Daoy (cell line): ENCODE measurements at regions not wholly inside any gene's neighbourhood (a gene's known extent, or its start where the extent isn't known, plus 50 kb on each side); places are given as distances from the start of the nearest gene placed in this dataset.

Source experiments
- DNase-seq: peaks from one replicate; pipeline ENCODE4 v3.0.0-alpha.2; 2015; ENCODE audit warnings: low read depth

DNA sequence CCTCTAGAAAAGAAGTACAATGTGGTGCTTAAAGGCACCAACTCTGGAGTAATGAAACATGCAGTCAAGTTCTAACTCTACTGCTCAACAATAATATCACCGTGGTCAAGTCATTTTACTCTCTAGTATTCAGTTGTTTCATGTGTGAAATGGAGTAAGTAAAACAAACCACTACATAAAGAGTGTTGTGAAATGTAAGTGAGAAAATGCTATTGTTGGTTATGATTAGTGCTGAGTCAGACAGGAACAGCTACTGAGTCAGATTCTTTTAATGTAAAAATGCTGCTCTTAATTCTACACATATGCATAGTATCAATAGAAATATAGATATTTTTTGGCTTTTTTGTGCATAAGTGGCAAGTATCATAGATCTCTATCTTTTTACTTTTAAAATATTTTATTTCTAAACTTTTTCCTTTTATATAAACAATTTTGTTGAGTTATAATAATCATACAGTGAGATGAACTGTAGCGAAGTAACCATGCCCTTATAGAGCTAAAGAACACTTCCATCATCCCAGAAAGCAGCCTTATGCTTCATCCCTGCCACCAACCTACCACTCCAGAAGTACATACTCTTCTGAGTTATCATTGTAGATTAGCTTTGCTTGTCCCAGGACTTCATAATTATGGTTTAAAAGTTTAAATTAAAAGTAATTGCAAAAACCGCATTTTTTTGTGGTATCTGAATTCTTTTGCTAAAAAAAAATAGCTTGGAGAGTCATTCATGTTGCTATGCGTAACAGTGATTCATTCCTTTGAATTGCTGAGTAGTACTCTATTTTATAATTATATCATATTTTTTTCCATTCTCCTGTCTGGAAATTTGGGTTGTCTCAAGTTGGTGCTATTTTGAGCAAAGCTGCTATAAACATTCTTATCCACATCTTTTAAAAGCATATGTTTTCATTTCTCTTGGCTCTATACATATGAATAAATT lies 548.2 kb upstream of the CLINT1 start:
- peak; percentile 54 for DNase-seq

GRCh38 chr5:158398360-158399201 lies 539.6 kb upstream of the CLINT1 start:
- DNase-seq, result no peak

GRCh38 chr5:158397278-158397677 lies 538.3 kb upstream of the CLINT1 start:
- DNase-seq, result no peak

GRCh38 chr5:158394102-158394501 lies 535.2 kb upstream of the CLINT1 start:
- no peak for DNase-seq

- no peak for DNase-seq
These were observed 534.5 kb upstream of the CLINT1 start for GRCh38 chr5:158393457-158393856.

GRCh38 chr5:158392753-158393152 lies 533.8 kb upstream of the CLINT1 start:
- no peak for DNase-seq

- peak; percentile 60 for DNase-seq
These were observed 531.6 kb upstream of the CLINT1 start for GRCh38 chr5:158390577-158390976.

DNA sequence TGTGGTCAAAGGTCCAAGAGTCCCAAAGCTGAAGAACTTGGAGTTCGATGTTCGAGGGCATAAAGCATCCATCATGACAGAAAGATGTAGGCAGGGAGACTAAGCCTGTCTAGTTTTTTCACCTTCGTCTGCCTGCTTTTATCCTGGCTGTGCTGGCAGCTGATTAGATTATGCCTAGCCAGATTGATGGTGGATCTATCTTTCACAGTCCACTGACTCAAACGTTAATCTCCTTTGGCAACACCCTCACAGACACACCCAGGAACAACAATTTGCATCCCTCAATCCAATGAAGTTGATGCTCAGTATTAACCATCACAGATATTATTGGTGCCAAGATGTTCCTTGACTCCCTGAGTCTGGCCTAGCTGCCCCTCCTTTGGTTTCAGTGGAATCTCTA lies 530.8 kb upstream of the CLINT1 start:
- no peak for DNase-seq

GRCh38 chr5:158388021-158388420 lies 529.1 kb upstream of the CLINT1 start:
- no peak for DNase-seq

- DNase-seq, result no peak
These were observed 528.6 kb upstream of the CLINT1 start for GRCh38 chr5:158387499-158387898.

DNA sequence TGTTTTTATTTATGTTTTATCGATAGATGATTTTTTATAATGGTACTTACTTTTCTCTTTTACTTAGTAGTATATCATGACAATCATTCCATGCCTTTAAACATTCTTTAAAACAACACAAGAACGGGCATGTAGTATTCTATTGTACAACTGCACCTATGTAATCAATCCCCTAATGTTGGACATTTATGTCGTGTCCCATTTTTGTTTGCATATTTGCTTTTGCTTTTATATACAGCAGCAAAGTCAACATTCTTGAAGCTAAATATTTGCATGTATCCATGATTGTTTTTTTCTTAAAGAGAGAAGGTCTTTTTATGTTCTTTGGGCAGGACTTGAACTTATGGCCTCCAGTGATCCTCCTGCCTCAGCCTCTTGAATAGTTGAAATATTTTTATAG lies 527.0 kb upstream of the CLINT1 start:
- no peak for DNase-seq

GRCh38 chr5:158384535-158385481 lies 525.9 kb upstream of the CLINT1 start:
- peak; percentile 97 for DNase-seq

- no peak for DNase-seq
These were observed 524.5 kb upstream of the CLINT1 start for GRCh38 chr5:158383486-158383885.

GRCh38 chr5:158382473-158382872 lies 523.5 kb upstream of the CLINT1 start:
- peak; percentile 95 for DNase-seq

GRCh38 chr5:158381614-158382160 lies 522.7 kb upstream of the CLINT1 start:
- DNase-seq, result no peak

GRCh38 chr5:158380661-158381060 lies 521.7 kb upstream of the CLINT1 start:
- no peak for DNase-seq

DNA sequence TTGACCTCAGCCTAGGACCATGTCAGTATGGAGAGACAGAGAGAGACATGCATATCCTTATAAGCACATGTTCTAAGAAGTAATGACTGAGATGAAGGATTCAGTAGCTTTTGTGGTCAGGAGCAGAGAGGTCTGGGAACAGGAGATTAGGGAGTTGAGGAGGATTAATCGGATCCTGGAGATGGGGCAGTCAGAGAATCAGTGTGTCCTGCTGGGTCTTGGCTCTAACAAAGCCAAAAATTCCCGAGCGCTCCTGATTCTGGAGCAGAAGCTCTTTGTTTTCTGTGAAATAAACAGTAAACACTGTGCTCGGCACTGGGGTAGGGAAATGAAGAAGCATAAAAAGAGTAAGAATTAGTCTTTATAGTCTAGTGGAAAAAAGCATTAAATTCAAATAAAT lies 520.0 kb upstream of the CLINT1 start:
- DNase-seq, result no peak

DNA sequence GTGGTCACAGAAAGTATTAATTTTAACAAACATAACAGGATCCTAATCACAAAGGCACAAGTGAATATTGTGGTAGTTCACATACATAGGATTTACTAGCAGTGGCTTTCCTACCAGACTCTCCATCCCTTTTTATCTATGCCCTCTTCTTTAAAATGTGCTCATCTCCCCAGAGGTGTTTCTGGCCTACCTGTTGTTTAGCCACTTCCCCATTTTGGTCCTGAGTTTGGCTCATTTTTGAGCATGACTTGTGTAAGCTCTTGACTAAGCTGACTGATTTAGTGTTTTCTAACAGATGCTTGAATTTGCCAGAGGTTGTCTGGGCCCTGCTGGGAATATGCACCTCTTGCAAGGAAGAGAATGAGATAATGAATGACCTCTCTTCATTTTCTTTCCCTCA lies 517.7 kb upstream of the CLINT1 start:
- DNase-seq, result no peak

- no peak for DNase-seq
These were observed 516.6 kb upstream of the CLINT1 start for GRCh38 chr5:158375531-158375930.

- DNase-seq, result no peak
These were observed 514.9 kb upstream of the CLINT1 start for GRCh38 chr5:158373608-158374395.

DNA sequence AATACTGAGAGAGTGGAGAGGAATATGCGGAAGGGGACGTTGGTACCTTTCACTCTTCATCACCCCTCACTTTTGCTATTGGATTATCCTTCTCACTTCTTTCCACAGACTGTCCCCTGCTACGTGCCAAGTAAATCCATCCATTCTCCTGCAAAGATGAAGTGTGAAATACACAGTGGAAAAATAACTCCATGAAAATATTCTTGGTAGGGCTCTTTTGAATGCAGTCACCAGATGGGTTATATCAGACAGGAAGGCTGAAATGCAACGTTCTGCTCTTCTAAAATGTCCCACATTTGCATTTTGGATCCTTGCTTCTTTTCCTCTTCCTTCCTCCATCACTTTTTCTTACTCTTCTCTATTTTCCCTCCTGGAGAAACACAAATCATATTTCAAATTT lies 510.3 kb upstream of the CLINT1 start:
- DNase-seq, result no peak
